ENCODE measurements at regions not wholly inside any gene's neighbourhood (a gene's known extent, or its start where the extent isn't known, plus 50 kb on each side); places are given as distances from the start of the nearest gene placed in this dataset.

GRCh38 chr2:75790121-75790813 is 79.6 kb upstream of the GCFC2 start:
- no peak for TF ChIP-seq EZH2 (IDR thresholded peaks at IDR 0.05; ENCODE audit: insufficient read depth, poor library complexity, severe bottlenecking)
- no peak for TF ChIP-seq EZH2phosphoT487 (IDR thresholded peaks at IDR 0.05; ENCODE audit: insufficient read depth, low read depth)
- Histone ChIP-seq H3K27me3 (replicated peaks; ENCODE audit: insufficient read depth) (peaks cover 7% of the 10 kb centered on the region; the same call in 1 of the 2 replicates), H3K36me3 (ENCODE audit: low read depth) (no peaks in the 10 kb centered on the region), H3K4me2 (ENCODE audit: unreplicated experiment) (no peak overlapping the region), H3K27ac (no peak overlapping the region), H3K9me2 (ENCODE audit: insufficient read depth) (no peaks in the 10 kb centered on the region), H4K20me1 (ENCODE audit: insufficient read depth) (no peaks in the 10 kb centered on the region), H3K4me3 (no peak overlapping the region), H2AFZ (no peak overlapping the region), H3K9ac (no peak overlapping the region), H3K4me1 (ENCODE audit: insufficient read depth) (no peaks in the 10 kb centered on the region), H3F3A (ENCODE audit: insufficient read depth) (no peaks in the 10 kb centered on the region), H3K79me2 (ENCODE audit: insufficient read depth) (no peaks in the 10 kb centered on the region), H3K9me3 (ENCODE audit: low read depth) (no peaks in the 10 kb centered on the region)
- in situ Hi-C loops (cut with MboI), result loop anchor here (25.0 kb wide), 1 partner anchor 797 kb away; no protein-coding TSS in a partner anchor
- DNase-seq, result no peak
- WGBS, 2 experiments (ENCODE audit: low coverage in 1 of 2, low lambda C conversion rate in 2 of 2, missing lambda C conversion rate in 2 of 2), result 40 to 57% methylated on average over 5 of the region's 5 CpGs

- no peaks in the 10 kb centered on the region for H3K36me3 ChIP-seq (ENCODE audit: low read depth)
- no peak for DNase-seq
- no peaks in the 10 kb centered on the region for H3K79me2 ChIP-seq (ENCODE audit: insufficient read depth)
- no peak overlapping the region for H3K9ac ChIP-seq
- no peaks in the 10 kb centered on the region for H3K4me1 ChIP-seq (ENCODE audit: insufficient read depth)
- H3K27me3 ChIP-seq (replicated peaks; ENCODE audit: insufficient read depth), result peaks cover 7% of the 10 kb centered on the region; the same call in 1 of the 2 replicates
- no peak overlapping the region for H3K4me2 ChIP-seq (ENCODE audit: unreplicated experiment)
- H3K9me3 ChIP-seq (ENCODE audit: low read depth), result no peaks in the 10 kb centered on the region
- no peak overlapping the region for H3K27ac ChIP-seq
- no peaks in the 10 kb centered on the region for H3K9me2 ChIP-seq (ENCODE audit: insufficient read depth)
- no peak for TF ChIP-seq EZH2 (IDR thresholded peaks at IDR 0.05; ENCODE audit: insufficient read depth, poor library complexity, severe bottlenecking)
- TF ChIP-seq EZH2phosphoT487 (IDR thresholded peaks at IDR 0.05; ENCODE audit: insufficient read depth, low read depth), result no peak
- H3K4me3 ChIP-seq, result no peak overlapping the region
- in situ Hi-C loops (cut with MboI), result loop anchor here (25.0 kb wide), 1 partner anchor 798 kb away; no protein-coding TSS in a partner anchor
- no peaks in the 10 kb centered on the region for H3F3A ChIP-seq (ENCODE audit: insufficient read depth)
- H2AFZ ChIP-seq, result no peak overlapping the region
- WGBS, 2 experiments (ENCODE audit: low coverage in 1 of 2, low lambda C conversion rate in 2 of 2, missing lambda C conversion rate in 2 of 2), result 74 to 76% methylated on average over 1 of the region's 1 CpG
- no peaks in the 10 kb centered on the region for H4K20me1 ChIP-seq (ENCODE audit: insufficient read depth)
Observed at GRCh38 chr2:75788902-75789301, 78.2 kb upstream of the GCFC2 start.

GRCh38 chr2:75788154-75788553 is 77.4 kb upstream of the GCFC2 start:
- Histone ChIP-seq H2AFZ (no peak overlapping the region), H4K20me1 (ENCODE audit: insufficient read depth) (no peaks in the 10 kb centered on the region), H3F3A (ENCODE audit: insufficient read depth) (no peaks in the 10 kb centered on the region), H3K4me1 (ENCODE audit: insufficient read depth) (no peaks in the 10 kb centered on the region), H3K36me3 (ENCODE audit: low read depth) (no peaks in the 10 kb centered on the region), H3K79me2 (ENCODE audit: insufficient read depth) (no peaks in the 10 kb centered on the region), H3K27ac (no peak overlapping the region), H3K27me3 (replicated peaks; ENCODE audit: insufficient read depth) (peaks cover 7% of the 10 kb centered on the region; the same call in 1 of the 2 replicates), H3K9me3 (ENCODE audit: low read depth) (no peaks in the 10 kb centered on the region), H3K4me3 (no peak overlapping the region), H3K4me2 (ENCODE audit: unreplicated experiment) (no peak overlapping the region), H3K9me2 (ENCODE audit: insufficient read depth) (no peaks in the 10 kb centered on the region), H3K9ac (no peak overlapping the region)
- in situ Hi-C loops (cut with MboI), result loop anchor here (25.0 kb wide), 1 partner anchor 799 kb away; no protein-coding TSS in a partner anchor
- no peak for DNase-seq
- no peak for TF ChIP-seq EZH2 (IDR thresholded peaks at IDR 0.05; ENCODE audit: insufficient read depth, poor library complexity, severe bottlenecking)
- TF ChIP-seq EZH2phosphoT487 (IDR thresholded peaks at IDR 0.05; ENCODE audit: insufficient read depth, low read depth), result no peak
- WGBS, 2 experiments (ENCODE audit: low coverage in 1 of 2, low lambda C conversion rate in 2 of 2, missing lambda C conversion rate in 2 of 2), result 41 to 42% methylated on average over 4 of the region's 4 CpGs

GRCh38 chr2:75787532-75788132 is 76.9 kb upstream of the GCFC2 start:
- H4K20me1 ChIP-seq (ENCODE audit: insufficient read depth), result no peaks in the 10 kb centered on the region
- no peak overlapping the region for H3K9ac ChIP-seq
- in situ Hi-C loops (cut with MboI), result loop anchor here (25.0 kb wide), 1 partner anchor 800 kb away; no protein-coding TSS in a partner anchor
- DNase-seq, result peak; percentile 59
- no peaks in the 10 kb centered on the region for H3K36me3 ChIP-seq (ENCODE audit: low read depth)
- 7 to 16% methylated on average over 5 of the region's 5 CpGs for WGBS, 2 experiments (ENCODE audit: low coverage in 1 of 2, low lambda C conversion rate in 2 of 2, missing lambda C conversion rate in 2 of 2)
- peaks cover 7% of the 10 kb centered on the region; the same call in 1 of the 2 replicates for H3K27me3 ChIP-seq (replicated peaks; ENCODE audit: insufficient read depth)
- H3K4me1 ChIP-seq (ENCODE audit: insufficient read depth), result no peaks in the 10 kb centered on the region
- no peaks in the 10 kb centered on the region for H3F3A ChIP-seq (ENCODE audit: insufficient read depth)
- no peak for TF ChIP-seq EZH2phosphoT487 (IDR thresholded peaks at IDR 0.05; ENCODE audit: insufficient read depth, low read depth)
- no peak for TF ChIP-seq EZH2 (IDR thresholded peaks at IDR 0.05; ENCODE audit: insufficient read depth, poor library complexity, severe bottlenecking)
- H3K9me3 ChIP-seq (ENCODE audit: low read depth), result no peaks in the 10 kb centered on the region
- no peak overlapping the region for H3K4me2 ChIP-seq (ENCODE audit: unreplicated experiment)
- H3K9me2 ChIP-seq (ENCODE audit: insufficient read depth), result no peaks in the 10 kb centered on the region
- H2AFZ ChIP-seq, result no peak overlapping the region
- no peaks in the 10 kb centered on the region for H3K79me2 ChIP-seq (ENCODE audit: insufficient read depth)
- H3K27ac ChIP-seq, result no peak overlapping the region
- H3K4me3 ChIP-seq, result no peak overlapping the region

Measured in GM23248 (cell line).